CD14-positive monocyte (primary cell): ENCODE measurements at regions not wholly inside any gene's neighbourhood (a gene's known extent, or its start where the extent isn't known, plus 50 kb on each side); places are given as distances from the start of the nearest gene placed in this dataset.

Experiments
- DNase-seq, 3 donors: peaks; one replicate each; pipeline ENCODE4 v3.0.0-alpha.2; 2011 to 2022
- H2AFZ ChIP-seq: 2 replicates; pipeline ENCODE4 v1.6.0; 2012; ENCODE audit warnings: mild to moderate bottlenecking, low read depth, low read length, inconsistent platforms; ENCODE audit not compliant: insufficient read depth, poor library complexity, severe bottlenecking
- H3K27ac ChIP-seq, 2 donors: 1 replicate in 1 of 2; 2 replicates in 1 of 2; pipeline ENCODE4 v1.5.1; 2012 to 2013; ENCODE audit warnings: low read length in 2 of 2, control low read depth in 1 of 2, inconsistent platforms in 1 of 2, low read depth in 1 of 2, mild to moderate bottlenecking in 1 of 2
- H3K27me3 ChIP-seq, 2 donors: one replicate each; pipeline versions ENCODE4 v1.6.0 to v1.6.1; 2011 to 2013; ENCODE audit warnings: low read length in 2 of 2; ENCODE audit not compliant: control insufficient read depth in 2 of 2, insufficient read depth in 2 of 2
- H3K36me3 ChIP-seq, 2 donors: replicated peaks in 1 of 2; 1 replicate in 1 of 2; 2 replicates in 1 of 2; pipeline versions ENCODE4 v1.5.1 to v1.6.1; 2012 to 2013; ENCODE audit warnings: low read length in 2 of 2, control low read depth in 1 of 2, inconsistent platforms in 1 of 2, mild to moderate bottlenecking in 1 of 2; ENCODE audit not compliant: insufficient read depth in 2 of 2, control insufficient read depth in 1 of 2
- H3K4me1 ChIP-seq, 2 donors: 1 replicate in 1 of 2; 2 replicates in 1 of 2; pipeline versions ENCODE4 v1.5.1 to v1.6.1; 2012 to 2013; ENCODE audit warnings: low read length in 2 of 2, control low read depth in 1 of 2, inconsistent platforms in 1 of 2, mild to moderate bottlenecking in 1 of 2, moderate library complexity in 1 of 2; ENCODE audit not compliant: insufficient read depth in 2 of 2, control insufficient read depth in 1 of 2
- H3K4me2 ChIP-seq: replicated peaks from 2 replicates; pipeline ENCODE3; 2012; ENCODE audit warnings: low read length, moderate library complexity, mild to moderate bottlenecking; ENCODE audit not compliant: poor library complexity, severe bottlenecking; ENCODE audit errors: extremely low read depth
- H3K4me3 ChIP-seq, 3 experiments: fragments of 200-600 bp in 1 of 3; sonication (generic) in 1 of 3; replicated peaks in 1 of 3; 1 replicate in 2 of 3; 2 replicates in 1 of 3; pipeline ENCODE4 v1.5.1; 2011 to 2013; ENCODE audit warnings: low read length in 3 of 3, mild to moderate bottlenecking in 3 of 3, control low read depth in 2 of 3, low read depth in 2 of 3, inconsistent platforms in 1 of 3, moderate library complexity in 1 of 3
- H3K79me2 ChIP-seq: 2 replicates; pipeline ENCODE4 v1.6.0; 2012; ENCODE audit warnings: mild to moderate bottlenecking, control low read depth, inconsistent platforms, low read length, moderate library complexity; ENCODE audit not compliant: insufficient read depth
- H3K9ac ChIP-seq: 2 replicates; pipeline ENCODE4 v1.6.0; 2017; ENCODE audit warnings: low read length, mild to moderate bottlenecking; ENCODE audit not compliant: insufficient read depth, poor library complexity, severe bottlenecking
- H3K9me3 ChIP-seq, 2 donors: replicated peaks in 1 of 2; 1 replicate in 1 of 2; 2 replicates in 1 of 2; pipeline versions ENCODE4 v1.5.1 to v1.6.1; 2012 to 2013; ENCODE audit warnings: low read length in 2 of 2, control low read depth in 1 of 2; ENCODE audit not compliant: control insufficient read depth in 1 of 2, insufficient read depth in 1 of 2
- H4K20me1 ChIP-seq: 2 replicates; pipeline ENCODE4 v1.6.0; 2012; ENCODE audit warnings: mild to moderate bottlenecking, low read length, control low read depth, moderate library complexity; ENCODE audit not compliant: insufficient read depth
- H3K27ac Mint-ChIP-seq, 7 donors: one replicate each; pipeline ENCODE4 v1.8.0; 2020; ENCODE audit warnings: mild to moderate bottlenecking in 7 of 7, mixed read lengths in 7 of 7, moderate library complexity in 6 of 7, inconsistent platforms in 2 of 7
- H3K27me3 Mint-ChIP-seq, 3 donors: one replicate each; pipeline ENCODE4 v1.8.0; 2021 to 2022; ENCODE audit warnings: low read depth in 3 of 3, mild to moderate bottlenecking in 3 of 3, mixed read lengths in 3 of 3, moderate library complexity in 3 of 3, inconsistent platforms in 1 of 3
- H3K36me3 Mint-ChIP-seq, 2 donors: one replicate each; pipeline ENCODE4 v1.8.0; 2020; ENCODE audit warnings: mixed read lengths in 2 of 2, inconsistent platforms in 1 of 2, mild to moderate bottlenecking in 1 of 2
- H3K4me1 Mint-ChIP-seq: one replicate; pipeline ENCODE4 v1.8.0; 2020; ENCODE audit warnings: mild to moderate bottlenecking, mixed read lengths
- H3K4me3 Mint-ChIP-seq, 2 donors: one replicate each; pipeline ENCODE4 v1.8.0; 2020; ENCODE audit warnings: mild to moderate bottlenecking in 2 of 2, mixed read lengths in 2 of 2, moderate library complexity in 1 of 2
- H3K9me3 Mint-ChIP-seq, 7 donors: one replicate each; pipeline ENCODE4 v1.8.0; 2020 to 2022; ENCODE audit warnings: mixed read lengths in 7 of 7, mild to moderate bottlenecking in 6 of 7, moderate library complexity in 6 of 7, inconsistent platforms in 2 of 7
- WGBS: methylation state at CpG from one replicate; pipeline ENCODE4 v1.1.5; 2013; ENCODE audit warnings: missing lambda C conversion rate; ENCODE audit not compliant: insufficient coverage; 5-methylcytosine and 5-hydroxymethylcytosine counted together
- intact Hi-C, 2 donors: fragments of 100-400 bp; cut with micrococcal nuclease; formaldehyde crosslinking; loops; one replicate each; pipeline versions ENCODE4 v1.15.0 to v1.15.1; 2023
- TF ChIP-seq, protein P1 (sequence below): fragments of 200-600 bp; IDR thresholded peaks from one replicate; pipeline ENCODE4 v1.8.0; 2022; ENCODE audit warnings: antibody characterized with exemption, mild to moderate bottlenecking

- Histone ChIP-seq H3K9ac (no peak overlapping the region), H3K27ac (no peak overlapping the region), H2AFZ (no peak overlapping the region), H3K9me3 (no peaks in the 10 kb centered on the region), H3K4me3 (no peak overlapping the region), H3K27me3 (no peaks in the 10 kb centered on the region), H3K4me2 (no peak overlapping the region), H4K20me1 (no peaks in the 10 kb centered on the region), H3K4me1 (no peaks in the 10 kb centered on the region), H3K79me2 (no peaks in the 10 kb centered on the region), H3K36me3 (no peaks in the 10 kb centered on the region)
- TF ChIP-seq, protein P1, sequence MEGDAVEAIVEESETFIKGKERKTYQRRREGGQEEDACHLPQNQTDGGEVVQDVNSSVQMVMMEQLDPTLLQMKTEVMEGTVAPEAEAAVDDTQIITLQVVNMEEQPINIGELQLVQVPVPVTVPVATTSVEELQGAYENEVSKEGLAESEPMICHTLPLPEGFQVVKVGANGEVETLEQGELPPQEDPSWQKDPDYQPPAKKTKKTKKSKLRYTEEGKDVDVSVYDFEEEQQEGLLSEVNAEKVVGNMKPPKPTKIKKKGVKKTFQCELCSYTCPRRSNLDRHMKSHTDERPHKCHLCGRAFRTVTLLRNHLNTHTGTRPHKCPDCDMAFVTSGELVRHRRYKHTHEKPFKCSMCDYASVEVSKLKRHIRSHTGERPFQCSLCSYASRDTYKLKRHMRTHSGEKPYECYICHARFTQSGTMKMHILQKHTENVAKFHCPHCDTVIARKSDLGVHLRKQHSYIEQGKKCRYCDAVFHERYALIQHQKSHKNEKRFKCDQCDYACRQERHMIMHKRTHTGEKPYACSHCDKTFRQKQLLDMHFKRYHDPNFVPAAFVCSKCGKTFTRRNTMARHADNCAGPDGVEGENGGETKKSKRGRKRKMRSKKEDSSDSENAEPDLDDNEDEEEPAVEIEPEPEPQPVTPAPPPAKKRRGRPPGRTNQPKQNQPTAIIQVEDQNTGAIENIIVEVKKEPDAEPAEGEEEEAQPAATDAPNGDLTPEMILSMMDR = no peak
- H3K36me3 Mint-ChIP-seq = no peaks in the 10 kb centered on the region
- H3K27ac Mint-ChIP-seq = no peak overlapping the region
- no peaks in the 10 kb centered on the region for H3K4me1 Mint-ChIP-seq
- WGBS = 53% methylated on average over 3 of the region's 8 CpGs
- no peak for DNase-seq
- no peak overlapping the region for H3K4me3 Mint-ChIP-seq
- peaks cover 2 to 9% (median 4%) of the 10 kb centered on the region in 3 donors for H3K27me3 Mint-ChIP-seq
- intact Hi-C loops = no loop called here
- peaks cover 0 to 14% (median 4%) of the 10 kb centered on the region in 7 donors for H3K9me3 Mint-ChIP-seq
These were observed 99.3 kb upstream of the SOX1 start for GRCh38 chr13:111967572-111968201.

DNA sequence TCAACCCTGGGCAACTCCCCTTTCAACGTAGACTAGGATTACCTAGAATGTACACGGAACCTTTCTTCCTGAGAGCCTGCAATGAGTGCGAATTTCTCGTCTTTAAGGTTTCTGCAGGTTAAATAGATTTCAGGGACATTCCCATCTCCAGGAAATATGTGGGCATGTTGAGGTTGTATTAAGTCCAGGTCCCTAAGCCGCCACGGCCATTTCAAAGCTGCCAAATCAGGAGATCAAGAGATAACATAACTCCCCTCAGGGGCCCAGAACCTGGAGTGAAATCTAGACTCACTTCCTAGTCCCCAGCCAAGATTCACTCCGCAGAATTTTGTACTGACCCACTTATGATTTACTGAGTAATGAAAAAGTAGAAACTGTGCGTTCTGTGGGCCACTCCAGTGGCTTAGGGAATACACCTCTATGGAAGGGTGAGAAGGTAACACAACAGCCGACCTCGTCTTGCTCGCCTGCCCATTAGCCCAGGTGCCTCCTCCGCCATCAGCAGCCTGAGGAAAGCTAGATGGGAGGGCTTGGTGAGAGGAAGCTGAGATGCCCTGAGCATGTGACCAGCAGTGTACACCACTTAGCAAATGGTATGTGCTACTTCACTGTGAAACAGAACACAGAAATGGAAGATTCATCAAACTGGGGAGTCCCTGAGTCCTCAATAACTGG, 98.5 kb upstream of the SOX1 start:
- Histone ChIP-seq H3K9ac (no peak overlapping the region), H3K36me3 (no peaks in the 10 kb centered on the region), H3K4me1 (no peaks in the 10 kb centered on the region), H3K79me2 (no peaks in the 10 kb centered on the region), H3K4me3 (no peak overlapping the region), H3K27me3 (peaks cover 0 to 4% of the 10 kb centered on the region in 2 donors), H3K4me2 (no peak overlapping the region), H2AFZ (no peak overlapping the region), H3K27ac (no peak overlapping the region), H3K9me3 (peaks cover 0 to under 1% of the 10 kb centered on the region in 2 donors), H4K20me1 (no peaks in the 10 kb centered on the region)
- no peak for DNase-seq
- TF ChIP-seq, protein P1 = no peak
- WGBS = 93% methylated on average over 7 of the region's 12 CpGs
- Mint-ChIP-seq H3K27ac (no peak overlapping the region), H3K4me1 (no peaks in the 10 kb centered on the region), H3K9me3 (peaks cover 0 to 17% (median 5%) of the 10 kb centered on the region in 7 donors), H3K36me3 (no peaks in the 10 kb centered on the region), H3K27me3 (peaks cover 6 to 16% (median 10%) of the 10 kb centered on the region in 3 donors), H3K4me3 (no peak overlapping the region)
- intact Hi-C loops = no loop called here
